Liver (tissue), 7 donors: ENCODE measurements at regions not wholly inside any gene's neighbourhood (a gene's known extent, or its start where the extent isn't known, plus 50 kb on each side); places are given as distances from the start of the nearest gene placed in this dataset.

Source experiments
- DNase-seq: peaks from one replicate; pipeline ENCODE4 v3.0.0-alpha.2; 2017; ENCODE audit warnings: low spot score
- H3K27ac ChIP-seq, 2 donors: one replicate each; pipeline ENCODE4 v1.7.0; 2013; ENCODE audit warnings: inconsistent platforms in 2 of 2, low read length in 2 of 2, control low read depth in 1 of 2, low read depth in 1 of 2, mild to moderate bottlenecking in 1 of 2
- H3K27me3 ChIP-seq, 4 donors: one replicate each; pipeline versions ENCODE4 v1.6.1 to v1.7.0; 2013; ENCODE audit warnings: low read length in 3 of 4, inconsistent platforms in 1 of 4, mild to moderate bottlenecking in 1 of 4, moderate library complexity in 1 of 4; ENCODE audit not compliant: control insufficient read depth in 4 of 4, insufficient read depth in 4 of 4
- H3K36me3 ChIP-seq, 4 donors: one replicate each; pipeline versions ENCODE4 v1.6.1 to v1.7.0; 2013; ENCODE audit warnings: low read length in 3 of 4, mild to moderate bottlenecking in 3 of 4, low read depth in 1 of 4, moderate library complexity in 1 of 4; ENCODE audit not compliant: control insufficient read depth in 4 of 4, insufficient read depth in 3 of 4
- H3K4me1 ChIP-seq, 4 donors: one replicate each; pipeline versions ENCODE4 v1.6.1 to v1.7.0; 2013; ENCODE audit warnings: low read length in 3 of 4, mild to moderate bottlenecking in 3 of 4, moderate library complexity in 1 of 4; ENCODE audit not compliant: control insufficient read depth in 4 of 4, insufficient read depth in 4 of 4
- H3K4me3 ChIP-seq, 3 donors: one replicate each; pipeline versions ENCODE4 v1.6.1 to v1.7.0; 2013; ENCODE audit warnings: low read length in 3 of 3, control low read depth in 1 of 3, low read depth in 1 of 3, mild to moderate bottlenecking in 1 of 3
- H3K9ac ChIP-seq, 2 donors: one replicate each; pipeline ENCODE4 v1.7.0; 2013; ENCODE audit warnings: low read length in 2 of 2, mild to moderate bottlenecking in 2 of 2, moderate library complexity in 2 of 2, control low read depth in 1 of 2, low read depth in 1 of 2
- H3K9me3 ChIP-seq, 4 donors: one replicate each; pipeline versions ENCODE4 v1.6.1 to v1.7.0; 2013; ENCODE audit warnings: low read length in 3 of 4; ENCODE audit not compliant: control insufficient read depth in 4 of 4
- ATF3 ChIP-seq: IDR thresholded peaks from 2 replicates; pipeline ENCODE4 v1.6.1; 2016; ENCODE audit warnings: antibody characterized with exemption
- EGR1 ChIP-seq, 2 donors: IDR thresholded peaks; 2 replicates each; pipeline ENCODE4 v1.6.1; 2016 to 2018; ENCODE audit warnings: antibody characterized with exemption in 2 of 2, low read depth in 2 of 2
- FOXA1 ChIP-seq: IDR thresholded peaks from 2 replicates; pipeline ENCODE4 v1.6.1; 2016; ENCODE audit warnings: antibody characterized with exemption
- FOXA2 ChIP-seq: IDR thresholded peaks from 2 replicates; pipeline ENCODE4 v1.6.1; 2016; ENCODE audit warnings: antibody characterized with exemption
- GABPA ChIP-seq, 2 donors: IDR thresholded peaks in 1 of 2; conservative IDR thresholded peaks in 1 of 2; 2 replicates each; pipeline ENCODE4 v1.6.1; 2016; ENCODE audit warnings: antibody characterized with exemption in 2 of 2, mild to moderate bottlenecking in 1 of 2, moderate library complexity in 1 of 2
- HNF4A ChIP-seq, 2 donors: conservative IDR thresholded peaks; 2 replicates each; pipeline ENCODE4 v1.6.1; 2016; ENCODE audit warnings: antibody characterized with exemption in 2 of 2, mild to moderate bottlenecking in 2 of 2
- HNF4G ChIP-seq: IDR thresholded peaks from 2 replicates; pipeline ENCODE4 v1.6.1; 2016; ENCODE audit warnings: antibody characterized with exemption
- JUND ChIP-seq, 2 donors: IDR thresholded peaks; 2 replicates each; pipeline ENCODE4 v1.6.1; 2016; ENCODE audit warnings: antibody characterized with exemption in 2 of 2
- MAX ChIP-seq: IDR thresholded peaks from 2 replicates; pipeline ENCODE4 v1.6.1; 2016; ENCODE audit warnings: antibody characterized with exemption
- NR2F2 ChIP-seq: IDR thresholded peaks from 2 replicates; pipeline ENCODE4 v1.6.1; 2016; ENCODE audit warnings: antibody characterized with exemption
- RAD21 ChIP-seq, 2 donors: IDR thresholded peaks; 2 replicates each; pipeline ENCODE4 v1.6.1; 2016; ENCODE audit warnings: antibody characterized with exemption in 2 of 2, mild to moderate bottlenecking in 2 of 2
- SP1 ChIP-seq: IDR thresholded peaks from 2 replicates; pipeline ENCODE4 v1.6.1; 2018; ENCODE audit warnings: antibody characterized with exemption, mild to moderate bottlenecking
- TAF1 ChIP-seq: conservative IDR thresholded peaks from 2 replicates; pipeline ENCODE4 v1.6.1; 2016; ENCODE audit warnings: antibody characterized with exemption, mild to moderate bottlenecking
- YY1 ChIP-seq: IDR thresholded peaks from 2 replicates; pipeline ENCODE4 v1.6.1; 2016; ENCODE audit warnings: antibody characterized with exemption, mild to moderate bottlenecking
- WGBS: extraction: QIAGEN DNeasy Blood & Tissue Kit; methylation state at CpG from one replicate; pipeline ENCODE4 v1.1.7; 2013; 5-methylcytosine and 5-hydroxymethylcytosine counted together
- TF ChIP-seq, protein P1 (sequence below): IDR thresholded peaks from 2 replicates; pipeline ENCODE4 v1.6.1; 2016; ENCODE audit warnings: antibody characterized with exemption, mild to moderate bottlenecking
- TF ChIP-seq, protein P2 (sequence below): IDR thresholded peaks from 2 replicates; pipeline ENCODE4 v1.6.1; 2016; ENCODE audit warnings: antibody characterized with exemption
- donor health status: healthy.
- donor health status: healthy.
- donor health status: healthy.
- donor health status: healthy.

GRCh38 chr10:106132956-106133355 is 1031.5 kb downstream of the SORCS1 start:
- Histone ChIP-seq H3K36me3 (no peaks in the 10 kb centered on the region), H3K9me3 (no peaks in the 10 kb centered on the region), H3K27ac (no peak overlapping the region), H3K4me3 (no peak overlapping the region), H3K9ac (no peak overlapping the region), H3K4me1 (no peaks in the 10 kb centered on the region), H3K27me3 (no peaks in the 10 kb centered on the region)
- TF ChIP-seq FOXA1 (no peak), MAX (no peak), ATF3 (no peak), JUND (IDR thresholded peaks at IDR 0.05) (no peak), HNF4A (conservative IDR thresholded peaks at IDR 0.05) (no peak), FOXA2 (no peak), HNF4G (no peak), YY1 (no peak), GABPA (IDR thresholded peaks at IDR 0.05 in 1 of 2, conservative IDR thresholded peaks at IDR 0.05 in 1 of 2) (no peak), RAD21 (IDR thresholded peaks at IDR 0.05) (no peak)
- TF ChIP-seq, protein P1, sequence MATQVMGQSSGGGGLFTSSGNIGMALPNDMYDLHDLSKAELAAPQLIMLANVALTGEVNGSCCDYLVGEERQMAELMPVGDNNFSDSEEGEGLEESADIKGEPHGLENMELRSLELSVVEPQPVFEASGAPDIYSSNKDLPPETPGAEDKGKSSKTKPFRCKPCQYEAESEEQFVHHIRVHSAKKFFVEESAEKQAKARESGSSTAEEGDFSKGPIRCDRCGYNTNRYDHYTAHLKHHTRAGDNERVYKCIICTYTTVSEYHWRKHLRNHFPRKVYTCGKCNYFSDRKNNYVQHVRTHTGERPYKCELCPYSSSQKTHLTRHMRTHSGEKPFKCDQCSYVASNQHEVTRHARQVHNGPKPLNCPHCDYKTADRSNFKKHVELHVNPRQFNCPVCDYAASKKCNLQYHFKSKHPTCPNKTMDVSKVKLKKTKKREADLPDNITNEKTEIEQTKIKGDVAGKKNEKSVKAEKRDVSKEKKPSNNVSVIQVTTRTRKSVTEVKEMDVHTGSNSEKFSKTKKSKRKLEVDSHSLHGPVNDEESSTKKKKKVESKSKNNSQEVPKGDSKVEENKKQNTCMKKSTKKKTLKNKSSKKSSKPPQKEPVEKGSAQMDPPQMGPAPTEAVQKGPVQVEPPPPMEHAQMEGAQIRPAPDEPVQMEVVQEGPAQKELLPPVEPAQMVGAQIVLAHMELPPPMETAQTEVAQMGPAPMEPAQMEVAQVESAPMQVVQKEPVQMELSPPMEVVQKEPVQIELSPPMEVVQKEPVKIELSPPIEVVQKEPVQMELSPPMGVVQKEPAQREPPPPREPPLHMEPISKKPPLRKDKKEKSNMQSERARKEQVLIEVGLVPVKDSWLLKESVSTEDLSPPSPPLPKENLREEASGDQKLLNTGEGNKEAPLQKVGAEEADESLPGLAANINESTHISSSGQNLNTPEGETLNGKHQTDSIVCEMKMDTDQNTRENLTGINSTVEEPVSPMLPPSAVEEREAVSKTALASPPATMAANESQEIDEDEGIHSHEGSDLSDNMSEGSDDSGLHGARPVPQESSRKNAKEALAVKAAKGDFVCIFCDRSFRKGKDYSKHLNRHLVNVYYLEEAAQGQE, result no peak
- TF ChIP-seq, protein P2, sequence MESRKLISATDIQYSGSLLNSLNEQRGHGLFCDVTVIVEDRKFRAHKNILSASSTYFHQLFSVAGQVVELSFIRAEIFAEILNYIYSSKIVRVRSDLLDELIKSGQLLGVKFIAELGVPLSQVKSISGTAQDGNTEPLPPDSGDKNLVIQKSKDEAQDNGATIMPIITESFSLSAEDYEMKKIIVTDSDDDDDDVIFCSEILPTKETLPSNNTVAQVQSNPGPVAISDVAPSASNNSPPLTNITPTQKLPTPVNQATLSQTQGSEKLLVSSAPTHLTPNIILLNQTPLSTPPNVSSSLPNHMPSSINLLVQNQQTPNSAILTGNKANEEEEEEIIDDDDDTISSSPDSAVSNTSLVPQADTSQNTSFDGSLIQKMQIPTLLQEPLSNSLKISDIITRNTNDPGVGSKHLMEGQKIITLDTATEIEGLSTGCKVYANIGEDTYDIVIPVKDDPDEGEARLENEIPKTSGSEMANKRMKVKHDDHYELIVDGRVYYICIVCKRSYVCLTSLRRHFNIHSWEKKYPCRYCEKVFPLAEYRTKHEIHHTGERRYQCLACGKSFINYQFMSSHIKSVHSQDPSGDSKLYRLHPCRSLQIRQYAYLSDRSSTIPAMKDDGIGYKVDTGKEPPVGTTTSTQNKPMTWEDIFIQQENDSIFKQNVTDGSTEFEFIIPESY, result no peak
- 65% methylated on average over 3 of the region's 3 CpGs for WGBS
- no peak for DNase-seq

DNA sequence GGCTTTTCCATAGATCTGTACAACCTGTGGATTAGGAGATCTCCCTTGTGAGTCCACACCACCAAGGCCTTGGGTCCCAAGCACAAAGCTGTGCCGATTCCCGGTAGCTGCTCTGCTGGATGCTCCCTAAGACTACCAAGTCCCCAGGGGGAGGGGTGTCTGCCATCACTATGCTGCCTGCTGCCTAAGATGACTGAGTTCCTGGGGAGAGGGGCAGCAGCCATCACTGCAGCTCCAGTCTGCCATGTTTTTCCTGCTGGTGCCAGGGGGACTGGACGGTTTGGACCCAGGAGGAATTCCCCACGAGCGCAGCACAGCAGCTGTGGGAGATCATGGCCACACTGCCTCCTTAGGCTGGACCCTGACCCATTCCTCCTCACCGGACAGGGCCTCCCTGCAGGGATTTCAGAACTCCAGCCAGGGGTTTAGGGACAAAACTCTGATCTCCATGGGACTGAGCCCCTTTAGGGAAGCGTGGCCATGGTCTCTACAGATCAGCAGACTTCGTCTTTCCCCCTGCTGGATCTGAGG is 1049.8 kb downstream of the SORCS1 start:
- DNase-seq, result no peak
- H3K36me3 ChIP-seq, result no peaks in the 10 kb centered on the region
- TF ChIP-seq MAX (no peak), RAD21 (IDR thresholded peaks at IDR 0.05) (no peak), ATF3 (no peak), TAF1 (no peak), YY1 (no peak), NR2F2 (no peak), FOXA2 (no peak), JUND (IDR thresholded peaks at IDR 0.05) (no peak), GABPA (IDR thresholded peaks at IDR 0.05 in 1 of 2, conservative IDR thresholded peaks at IDR 0.05 in 1 of 2) (no peak), FOXA1 (no peak), EGR1 (IDR thresholded peaks at IDR 0.05; ENCODE audit: low read depth in 2 of 2) (no peak), SP1 (no peak)
- TF ChIP-seq, protein P2, result no peak
- TF ChIP-seq, protein P1, result no peak
- no peak overlapping the region for H3K27ac ChIP-seq
- H3K4me1 ChIP-seq, result no peaks in the 10 kb centered on the region
- H3K9me3 ChIP-seq, result peaks cover 0 to 6% (median under 1%) of the 10 kb centered on the region in 4 donors
- no peaks in the 10 kb centered on the region for H3K27me3 ChIP-seq
- 97% methylated on average over 8 of the region's 8 CpGs for WGBS
- no peak overlapping the region for H3K4me3 ChIP-seq
- H3K9ac ChIP-seq, result no peak overlapping the region
